PC-9 (cell line): ENCODE measurements at regions not wholly inside any gene's neighbourhood (a gene's known extent, or its start where the extent isn't known, plus 50 kb on each side); places are given as distances from the start of the nearest gene placed in this dataset.

ENCODE experiments used
- BruUV-seq: library from RNA; stranded (reverse); fragments of 400-500 nt; replicated peaks from 2 replicates; lab custom pipeline; 2021; lab: Mats Ljungman, UMichigan
- CTCF ChIA-PET: fragments of 300-600 bp; sonication (Branson Sonifier 250); formaldehyde crosslinking; loops from one replicate; lab custom pipeline; 2022; ENCODE audit warnings: antibody characterized with exemption; lab: Charles Lee
- POLR2A ChIA-PET: fragments of 300-600 bp; sonication (Branson Sonifier 250); formaldehyde crosslinking; loops from one replicate; lab custom pipeline; 2022; ENCODE audit warnings: antibody characterized with exemption; ENCODE audit not compliant: unreplicated experiment; lab: Charles Lee
- DNase-seq, 2 experiments: peaks; one replicate each; pipeline versions ENCODE4 v3.0.0 to v3.0.0-alpha.2; 2015 to 2022; ENCODE audit warnings: mixed read lengths in 1 of 2
- H2AFZ ChIP-seq: fragments of 200-600 bp; sonication (generic); 2 replicates; pipeline ENCODE4 v1.8.1; 2017; ENCODE audit warnings: antibody characterized with exemption
- H3F3A ChIP-seq: fragments of 200-600 bp; sonication (generic); 2 replicates; pipeline ENCODE4 v1.8.1; 2017; ENCODE audit warnings: antibody characterized with exemption, mild to moderate bottlenecking, low read depth; ENCODE audit not compliant: insufficient read depth
- H3K27ac ChIP-seq: fragments of 200-600 bp; sonication (generic); 2 replicates; pipeline ENCODE4 v1.6.1; 2016; ENCODE audit warnings: mixed run types
- H3K27me3 ChIP-seq: fragments of 200-600 bp; sonication (generic); 2 replicates; pipeline ENCODE4 v1.6.1; 2016; ENCODE audit warnings: low read depth, mixed run types; ENCODE audit not compliant: insufficient read depth
- H3K36me3 ChIP-seq: fragments of 200-600 bp; sonication (generic); 2 replicates; pipeline ENCODE4 v1.6.1; 2016; ENCODE audit warnings: low read depth, mixed run types
- H3K4me1 ChIP-seq: fragments of 200-600 bp; sonication (generic); replicated peaks from 2 replicates; pipeline ENCODE4 v1.6.1; 2016; ENCODE audit warnings: mixed run types; ENCODE audit not compliant: insufficient read depth
- H3K4me2 ChIP-seq: fragments of 200-600 bp; sonication (generic); 2 replicates; pipeline ENCODE4 v1.6.1; 2017; ENCODE audit warnings: mixed run types
- H3K4me3 ChIP-seq: fragments of 200-600 bp; sonication (generic); 2 replicates; pipeline ENCODE4 v1.6.1; 2016; ENCODE audit warnings: mixed run types
- H3K79me2 ChIP-seq: fragments of 200-600 bp; sonication (generic); 2 replicates; pipeline ENCODE4 v1.6.1; 2017; ENCODE audit warnings: low read depth, mixed run types
- H3K9me2 ChIP-seq: fragments of 200-600 bp; sonication (generic); 2 replicates; pipeline ENCODE4 v1.8.1; 2017; ENCODE audit warnings: mild to moderate bottlenecking; ENCODE audit not compliant: insufficient read depth
- H3K9me3 ChIP-seq: fragments of 200-600 bp; sonication (generic); 2 replicates; pipeline ENCODE4 v1.8.1; 2016; ENCODE audit warnings: low read depth; ENCODE audit not compliant: insufficient read depth
- H4K20me1 ChIP-seq: fragments of 200-600 bp; sonication (generic); 2 replicates; pipeline ENCODE4 v1.8.1; 2017; ENCODE audit not compliant: insufficient read depth
- CTCF ChIP-seq: fragments of 200-600 bp; sonication (generic); conservative IDR thresholded peaks from 2 replicates; pipeline ENCODE4 v1.6.1; 2017; ENCODE audit warnings: mixed run types, antibody characterized with exemption, mild to moderate bottlenecking, moderate library complexity
- EZH2 ChIP-seq: fragments of 200-600 bp; sonication (generic); IDR thresholded peaks from 2 replicates; pipeline ENCODE4 v1.8.0; 2017; ENCODE audit warnings: antibody characterized with exemption, low read depth
- intact Hi-C: fragments of 100-400 bp; cut with micrococcal nuclease; formaldehyde crosslinking; loops from one replicate; pipeline ENCODE4 v1.10.0; 2022; ENCODE audit not compliant: unreplicated experiment

GRCh38 chr9:8234316-8234715 lies 434.7 kb upstream of the DMAC1 start:
- H3F3A ChIP-seq = no peaks in the 10 kb centered on the region
- H3K79me2 ChIP-seq = no peaks in the 10 kb centered on the region
- H3K9me2 ChIP-seq = no peaks in the 10 kb centered on the region
- no peak for TF ChIP-seq EZH2
- no peaks in the 10 kb centered on the region for H3K36me3 ChIP-seq
- H3K4me3 ChIP-seq = no peak overlapping the region
- no peaks in the 10 kb centered on the region for H3K4me1 ChIP-seq
- H3K4me2 ChIP-seq = no peak overlapping the region
- no peaks in the 10 kb centered on the region for H3K27me3 ChIP-seq
- H3K27ac ChIP-seq = no peak overlapping the region
- no peak overlapping the region for H2AFZ ChIP-seq
- no peaks in the 10 kb centered on the region for H4K20me1 ChIP-seq
- no TSS peak for BruUV-seq
- no peak for DNase-seq
- no peaks in the 10 kb centered on the region for H3K9me3 ChIP-seq
- CTCF ChIA-PET = no interaction called here
- POLR2A ChIA-PET = no interaction called here
- intact Hi-C loops = no loop called here

GRCh38 chr9:8232726-8233125 lies 433.1 kb upstream of the DMAC1 start:
- DNase-seq = no peak
- no peak overlapping the region for H3K27ac ChIP-seq
- no peak overlapping the region for H2AFZ ChIP-seq
- no peaks in the 10 kb centered on the region for H3K36me3 ChIP-seq
- no TSS peak for BruUV-seq
- no peaks in the 10 kb centered on the region for H3K4me1 ChIP-seq
- no peaks in the 10 kb centered on the region for H3K9me2 ChIP-seq
- no peak for TF ChIP-seq EZH2
- no peak for TF ChIP-seq CTCF
- H3K79me2 ChIP-seq = no peaks in the 10 kb centered on the region
- no peaks in the 10 kb centered on the region for H3K27me3 ChIP-seq
- no peak overlapping the region for H3K4me2 ChIP-seq
- POLR2A ChIA-PET = no interaction called here
- no peaks in the 10 kb centered on the region for H4K20me1 ChIP-seq
- no peak overlapping the region for H3K4me3 ChIP-seq
- CTCF ChIA-PET = no interaction called here
- intact Hi-C loops = no loop called here
- no peaks in the 10 kb centered on the region for H3F3A ChIP-seq
- no peaks in the 10 kb centered on the region for H3K9me3 ChIP-seq

GRCh38 chr9:8229226-8229625 lies 429.6 kb upstream of the DMAC1 start:
- Histone ChIP-seq H3K4me1 (no peaks in the 10 kb centered on the region), H3K4me3 (no peak overlapping the region), H3K4me2 (no peak overlapping the region), H3K36me3 (no peaks in the 10 kb centered on the region), H3K27ac (no peak overlapping the region), H3K9me2 (no peaks in the 10 kb centered on the region), H3K9me3 (no peaks in the 10 kb centered on the region), H4K20me1 (no peaks in the 10 kb centered on the region), H3K79me2 (no peaks in the 10 kb centered on the region), H3K27me3 (no peaks in the 10 kb centered on the region), H2AFZ (no peak overlapping the region), H3F3A (no peaks in the 10 kb centered on the region)
- ChIA-PET CTCF (no interaction called here), POLR2A (no interaction called here)
- intact Hi-C loops = no loop called here
- BruUV-seq = no TSS peak
- no peak for TF ChIP-seq EZH2
- no peak for DNase-seq

DNA sequence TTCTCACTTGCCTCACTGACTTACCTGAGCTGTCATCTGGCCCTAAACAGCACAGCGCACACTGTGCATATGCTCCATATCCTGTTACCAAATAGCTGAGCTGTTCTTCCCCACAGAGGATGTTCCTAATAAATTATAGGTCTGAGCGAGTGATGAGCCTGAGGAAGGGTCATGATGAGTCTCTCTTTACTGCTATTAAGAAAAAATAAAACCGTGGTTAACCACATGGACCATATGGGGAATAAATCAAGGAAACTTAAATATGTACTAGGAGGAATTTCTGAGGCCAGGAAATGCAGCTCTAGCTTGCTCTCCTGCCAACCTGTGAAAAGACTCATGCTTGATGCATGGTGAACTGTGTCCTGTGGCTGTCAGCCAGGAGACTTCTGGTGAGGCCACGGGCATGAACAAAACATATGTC lies 424.8 kb upstream of the DMAC1 start:
- BruUV-seq = no TSS peak
- Histone ChIP-seq H3K27ac (no peak overlapping the region), H3K79me2 (no peaks in the 10 kb centered on the region), H3K9me3 (no peaks in the 10 kb centered on the region), H3K9me2 (no peaks in the 10 kb centered on the region), H3K36me3 (no peaks in the 10 kb centered on the region), H3K4me2 (no peak overlapping the region), H3F3A (no peaks in the 10 kb centered on the region), H2AFZ (no peak overlapping the region), H4K20me1 (no peaks in the 10 kb centered on the region), H3K4me1 (no peaks in the 10 kb centered on the region), H3K27me3 (no peaks in the 10 kb centered on the region), H3K4me3 (no peak overlapping the region)
- POLR2A ChIA-PET = no interaction called here
- TF ChIP-seq EZH2 = no peak
- no peak for TF ChIP-seq CTCF
- no peak for DNase-seq
- intact Hi-C loops = no loop called here
- CTCF ChIA-PET = no interaction called here
